H1 (cell line): ENCODE measurements at regions not wholly inside any gene's neighbourhood (a gene's known extent, or its start where the extent isn't known, plus 50 kb on each side); places are given as distances from the start of the nearest gene placed in this dataset.

Source experiments
- EP300 ChIP-seq, 2 experiments: IDR thresholded peaks; 1 replicate in 1 of 2; 2 replicates in 1 of 2; pipeline ENCODE4 v1.6.1; 2011 to 2012; ENCODE audit warnings: low read depth in 2 of 2, low read length in 2 of 2, mild to moderate bottlenecking in 2 of 2, borderline replicate concordance in 1 of 2, inconsistent platforms in 1 of 2, moderate library complexity in 1 of 2
- EZH2 ChIP-seq: fragments of 200-600 bp; sonication (generic); IDR thresholded peaks from 2 replicates; pipeline ENCODE4 v1.7.1; 2012; ENCODE audit warnings: low read depth, mild to moderate bottlenecking, moderate library complexity, low read length, inconsistent platforms; ENCODE audit not compliant: severe bottlenecking
- GABPA ChIP-seq: IDR thresholded peaks from 2 replicates; pipeline ENCODE4 v1.6.1; 2011; ENCODE audit warnings: mild to moderate bottlenecking, low read length, moderate library complexity, borderline replicate concordance; ENCODE audit not compliant: insufficient read depth
- GTF2F1 ChIP-seq: IDR thresholded peaks from 2 replicates; pipeline ENCODE4 v1.6.1; 2012; ENCODE audit warnings: low read depth, low read length, improper control_type of control experiment, borderline replicate concordance
- JUN ChIP-seq: IDR thresholded peaks from 2 replicates; pipeline ENCODE4 v1.6.1; 2011; ENCODE audit warnings: low read depth, mild to moderate bottlenecking, improper control_type of control experiment, low read length
- MAFK ChIP-seq: IDR thresholded peaks from 2 replicates; pipeline ENCODE4 v1.6.1; 2012; ENCODE audit warnings: low read depth, mild to moderate bottlenecking, improper control_type of control experiment, low read length
- SUZ12 ChIP-seq: fragments of 200-600 bp; sonication (generic); IDR thresholded peaks from 2 replicates; pipeline ENCODE4 v1.6.1; 2012; ENCODE audit warnings: mild to moderate bottlenecking, inconsistent platforms, low read length, moderate library complexity, mixed read lengths
- TAF1 ChIP-seq: IDR thresholded peaks from 2 replicates; pipeline ENCODE4 v1.6.1; 2011; ENCODE audit warnings: mild to moderate bottlenecking, low read depth, low read length
- TEAD4 ChIP-seq: IDR thresholded peaks from 2 replicates; pipeline ENCODE4 v1.6.1; 2012; ENCODE audit warnings: low read depth, low read length, inconsistent platforms, mixed read lengths
- YY1 ChIP-seq: IDR thresholded peaks from 2 replicates; pipeline ENCODE4 v1.6.1; 2011; ENCODE audit warnings: low read depth, mild to moderate bottlenecking, low read length
- TF ChIP-seq, protein P1 (sequence below), 3 experiments: IDR thresholded peaks; 1 replicate in 2 of 3; 2 replicates in 1 of 3; pipeline versions ENCODE4 v1.5.1 to v1.6.1; 2011; ENCODE audit warnings: low read length in 3 of 3, mild to moderate bottlenecking in 3 of 3, inconsistent platforms in 2 of 3, low read depth in 1 of 3, moderate library complexity in 1 of 3; ENCODE audit not compliant: insufficient read depth in 1 of 3; ENCODE audit errors: control extremely low read depth in 1 of 3
- TF ChIP-seq, protein P2 (sequence below): IDR thresholded peaks from 2 replicates; pipeline ENCODE4 v1.6.1; 2012; ENCODE audit warnings: inconsistent platforms
- TF ChIP-seq, protein P3 (sequence below): IDR thresholded peaks from 2 replicates; pipeline ENCODE4 v1.6.1; 2012; ENCODE audit warnings: inconsistent platforms

DNA sequence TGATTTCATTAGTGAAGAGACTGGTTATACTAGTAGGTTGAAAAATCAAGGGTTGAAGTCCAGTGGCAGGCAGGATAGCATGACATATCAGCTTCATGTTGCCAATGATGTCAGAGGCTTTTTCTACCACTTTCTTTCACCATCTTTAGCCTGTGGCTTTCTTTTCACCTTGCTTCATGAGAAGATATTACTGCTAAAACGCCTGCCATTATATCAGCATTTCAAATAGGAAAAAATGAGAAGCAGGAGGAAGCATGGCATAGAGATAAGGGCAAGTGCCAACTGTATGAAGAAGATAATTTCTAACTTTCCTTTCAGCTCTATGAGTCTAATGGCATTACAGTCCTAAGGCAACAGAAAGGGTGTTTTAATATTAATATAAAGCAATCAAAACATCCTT, 270.2 kb upstream of the SYT4 start:
- TF ChIP-seq SUZ12 (no peak), GABPA (no peak), YY1 (no peak), EP300 (IDR thresholded peaks at IDR 0.05; ENCODE audit: borderline replicate concordance in 1 of 2, low read depth in 2 of 2, low read length in 2 of 2) (no peak), EZH2 (no peak), MAFK (no peak), GTF2F1 (no peak), TAF1 (no peak), TEAD4 (no peak), JUN (no peak)
- TF ChIP-seq, protein P1, sequence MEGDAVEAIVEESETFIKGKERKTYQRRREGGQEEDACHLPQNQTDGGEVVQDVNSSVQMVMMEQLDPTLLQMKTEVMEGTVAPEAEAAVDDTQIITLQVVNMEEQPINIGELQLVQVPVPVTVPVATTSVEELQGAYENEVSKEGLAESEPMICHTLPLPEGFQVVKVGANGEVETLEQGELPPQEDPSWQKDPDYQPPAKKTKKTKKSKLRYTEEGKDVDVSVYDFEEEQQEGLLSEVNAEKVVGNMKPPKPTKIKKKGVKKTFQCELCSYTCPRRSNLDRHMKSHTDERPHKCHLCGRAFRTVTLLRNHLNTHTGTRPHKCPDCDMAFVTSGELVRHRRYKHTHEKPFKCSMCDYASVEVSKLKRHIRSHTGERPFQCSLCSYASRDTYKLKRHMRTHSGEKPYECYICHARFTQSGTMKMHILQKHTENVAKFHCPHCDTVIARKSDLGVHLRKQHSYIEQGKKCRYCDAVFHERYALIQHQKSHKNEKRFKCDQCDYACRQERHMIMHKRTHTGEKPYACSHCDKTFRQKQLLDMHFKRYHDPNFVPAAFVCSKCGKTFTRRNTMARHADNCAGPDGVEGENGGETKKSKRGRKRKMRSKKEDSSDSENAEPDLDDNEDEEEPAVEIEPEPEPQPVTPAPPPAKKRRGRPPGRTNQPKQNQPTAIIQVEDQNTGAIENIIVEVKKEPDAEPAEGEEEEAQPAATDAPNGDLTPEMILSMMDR (IDR thresholded peaks at IDR 0.05; ENCODE audit: control extremely low read depth in 1 of 3, insufficient read depth in 1 of 3, low read depth in 1 of 3, low read length in 3 of 3) = no peak
- TF ChIP-seq, protein P2, sequence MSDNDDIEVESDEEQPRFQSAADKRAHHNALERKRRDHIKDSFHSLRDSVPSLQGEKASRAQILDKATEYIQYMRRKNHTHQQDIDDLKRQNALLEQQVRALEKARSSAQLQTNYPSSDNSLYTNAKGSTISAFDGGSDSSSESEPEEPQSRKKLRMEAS = no peak
- TF ChIP-seq, protein P3, sequence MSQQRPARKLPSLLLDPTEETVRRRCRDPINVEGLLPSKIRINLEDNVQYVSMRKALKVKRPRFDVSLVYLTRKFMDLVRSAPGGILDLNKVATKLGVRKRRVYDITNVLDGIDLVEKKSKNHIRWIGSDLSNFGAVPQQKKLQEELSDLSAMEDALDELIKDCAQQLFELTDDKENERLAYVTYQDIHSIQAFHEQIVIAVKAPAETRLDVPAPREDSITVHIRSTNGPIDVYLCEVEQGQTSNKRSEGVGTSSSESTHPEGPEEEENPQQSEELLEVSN = no peak
